Mesenchymal stem cell (in vitro differentiated cells and primary cell): ENCODE measurements at regions not wholly inside any gene's neighbourhood (a gene's known extent, or its start where the extent isn't known, plus 50 kb on each side); places are given as distances from the start of the nearest gene placed in this dataset.
A peak's percentile ranks its signal among the peaks of the same experiment; 100 is the strongest.

Experiments used
- DNase-seq: peaks from one replicate; pipeline ENCODE4 v3.0.0-alpha.2; 2013
- H2AFZ ChIP-seq: one replicate; pipeline ENCODE4 v1.6.1; 2013; ENCODE audit warnings: low read depth, mild to moderate bottlenecking, control low read depth, inconsistent platforms, low read length, moderate library complexity
- H2AK5ac ChIP-seq: 2 replicates; pipeline ENCODE4 v1.6.1; 2013; ENCODE audit warnings: low read length, moderate library complexity, mild to moderate bottlenecking, inconsistent platforms; ENCODE audit not compliant: severe bottlenecking
- H2BK120ac ChIP-seq: one replicate; pipeline ENCODE4 v1.6.1; 2013; ENCODE audit warnings: low read depth, mild to moderate bottlenecking, inconsistent platforms, low read length, moderate library complexity
- H2BK12ac ChIP-seq, 2 experiments: one replicate each; pipeline ENCODE4 v1.6.1; 2013; ENCODE audit warnings: inconsistent platforms in 2 of 2, low read length in 2 of 2, mild to moderate bottlenecking in 2 of 2, moderate library complexity in 2 of 2, control low read depth in 1 of 2
- H2BK15ac ChIP-seq: one replicate; pipeline ENCODE4 v1.6.1; 2013; ENCODE audit warnings: mild to moderate bottlenecking, low read depth, inconsistent platforms; ENCODE audit not compliant: poor library complexity, severe bottlenecking
- H2BK5ac ChIP-seq: 2 replicates; pipeline ENCODE4 v1.6.1; 2013; ENCODE audit warnings: low read depth, mild to moderate bottlenecking, low read length, control low read depth, inconsistent platforms; ENCODE audit not compliant: poor library complexity, severe bottlenecking
- H3K14ac ChIP-seq, 2 experiments: one replicate each; pipeline ENCODE4 v1.6.1; 2013; ENCODE audit warnings: inconsistent platforms in 2 of 2, low read length in 2 of 2, control low read depth in 1 of 2, mild to moderate bottlenecking in 1 of 2, moderate library complexity in 1 of 2
- H3K18ac ChIP-seq, 2 experiments: one replicate each; pipeline ENCODE4 v1.6.1; 2013; ENCODE audit warnings: inconsistent platforms in 2 of 2, low read length in 2 of 2, control low read depth in 1 of 2, low read depth in 1 of 2, mild to moderate bottlenecking in 1 of 2
- H3K23ac ChIP-seq, 2 experiments: one replicate each; pipeline ENCODE4 v1.6.1; 2013; ENCODE audit warnings: inconsistent platforms in 2 of 2, low read length in 2 of 2, mild to moderate bottlenecking in 2 of 2, moderate library complexity in 2 of 2, control low read depth in 1 of 2
- H3K27ac ChIP-seq: 2 replicates; pipeline ENCODE4 v1.5.1; 2013; ENCODE audit warnings: mild to moderate bottlenecking, moderate library complexity, low read length, control low read depth, inconsistent platforms; ENCODE audit not compliant: poor library complexity, severe bottlenecking
- H3K27me3 ChIP-seq, 2 experiments: 2 replicates each; pipeline versions ENCODE4 v1.6.1 to v1.7.0; 2013; ENCODE audit warnings: low read length in 2 of 2, mild to moderate bottlenecking in 2 of 2, moderate library complexity in 2 of 2, control low read depth in 1 of 2, inconsistent platforms in 1 of 2; ENCODE audit not compliant: control insufficient read depth in 1 of 2, insufficient read depth in 1 of 2
- H3K36me3 ChIP-seq, 2 experiments: 2 replicates each; pipeline versions ENCODE4 v1.6.1 to v1.7.0; 2013; ENCODE audit warnings: low read length in 2 of 2, control low read depth in 1 of 2, inconsistent platforms in 1 of 2, low read depth in 1 of 2, mild to moderate bottlenecking in 1 of 2; ENCODE audit not compliant: insufficient read depth in 2 of 2, control insufficient read depth in 1 of 2
- H3K4ac ChIP-seq, 2 experiments: one replicate each; pipeline ENCODE4 v1.6.1; 2013; ENCODE audit warnings: inconsistent platforms in 2 of 2, low read length in 2 of 2, mild to moderate bottlenecking in 2 of 2, moderate library complexity in 2 of 2, control low read depth in 1 of 2, low read depth in 1 of 2
- H3K4me1 ChIP-seq: 2 replicates; pipeline ENCODE4 v1.6.1; 2013; ENCODE audit warnings: low read depth, low read length, control low read depth; ENCODE audit not compliant: control insufficient read depth, insufficient read depth
- H3K4me2 ChIP-seq: 2 replicates; pipeline ENCODE4 v1.6.1; 2013; ENCODE audit warnings: low read length, mild to moderate bottlenecking, inconsistent platforms; ENCODE audit not compliant: poor library complexity, severe bottlenecking
- H3K4me3 ChIP-seq, 2 experiments: 2 replicates each; pipeline versions ENCODE4 v1.5.1 to v1.7.0; 2013; ENCODE audit warnings: low read length in 2 of 2, mild to moderate bottlenecking in 2 of 2, control low read depth in 1 of 2, low read depth in 1 of 2; ENCODE audit not compliant: insufficient read depth in 1 of 2
- H3K79me1 ChIP-seq: replicated peaks from 2 replicates; pipeline ENCODE4 v1.6.1; 2013; ENCODE audit warnings: mild to moderate bottlenecking, control low read depth, low read length, inconsistent platforms; ENCODE audit not compliant: poor library complexity, severe bottlenecking
- H3K9ac ChIP-seq: 2 replicates; pipeline ENCODE4 v1.7.0; 2013; ENCODE audit warnings: mild to moderate bottlenecking, low read length, moderate library complexity
- H3K9me3 ChIP-seq: 2 replicates; pipeline ENCODE4 v1.7.0; 2013; ENCODE audit warnings: mild to moderate bottlenecking, low read length; ENCODE audit not compliant: control insufficient read depth
- H4K8ac ChIP-seq: one replicate; pipeline ENCODE4 v1.6.1; 2013; ENCODE audit warnings: inconsistent platforms, mild to moderate bottlenecking, low read length, moderate library complexity
- H4K91ac ChIP-seq: one replicate; pipeline ENCODE4 v1.6.1; 2013; ENCODE audit warnings: mild to moderate bottlenecking, low read length, inconsistent platforms
- WGBS: methylation state at CpG from one replicate; pipeline ENCODE4 v1.1.7; 2013; ENCODE audit warnings: mixed read lengths; 5-methylcytosine and 5-hydroxymethylcytosine counted together

GRCh38 chr17:77884019-77884418, 74.5 kb upstream of the TNRC6C start:
- Histone ChIP-seq H3K9ac (no peak overlapping the region), H3K9me3 (no peaks in the 10 kb centered on the region), H2BK12ac (no peak overlapping the region), H3K4me2 (no peak overlapping the region), H3K18ac (no peak overlapping the region), H4K8ac (no peak overlapping the region), H2AK5ac (no peak overlapping the region), H3K14ac (no peak overlapping the region), H3K4me1 (peaks cover 26% of the 10 kb centered on the region), H3K23ac (no peak overlapping the region), H2BK120ac (no peak overlapping the region), H3K36me3 (no peaks in the 10 kb centered on the region), H4K91ac (no peak overlapping the region), H3K4me3 (no peak overlapping the region), H3K79me1 (no peaks in the 10 kb centered on the region), H2BK15ac (no peak overlapping the region), H3K4ac (no peak overlapping the region), H3K27me3 (peaks cover 48 to 58% of the 10 kb centered on the region in 2 experiments), H2AFZ (no peak overlapping the region), H3K27ac (no peak overlapping the region), H2BK5ac (no peak overlapping the region)
- peak; percentile 26 for DNase-seq
- WGBS: 49% methylated on average over 11 of the region's 11 CpGs

- H3K4me2 ChIP-seq: no peak overlapping the region
- H3K14ac ChIP-seq: no peak overlapping the region
- peaks cover 51 to 56% of the 10 kb centered on the region in 2 experiments for H3K27me3 ChIP-seq
- H4K91ac ChIP-seq: no peak overlapping the region
- H3K36me3 ChIP-seq: no peaks in the 10 kb centered on the region
- no peak overlapping the region for H3K27ac ChIP-seq
- H2BK5ac ChIP-seq: no peak overlapping the region
- no peak overlapping the region for H4K8ac ChIP-seq
- no peak overlapping the region for H2BK120ac ChIP-seq
- peaks cover 26% of the 10 kb centered on the region for H3K4me1 ChIP-seq
- no peak overlapping the region for H3K4me3 ChIP-seq
- 72% methylated on average over 3 of the region's 4 CpGs for WGBS
- no peaks in the 10 kb centered on the region for H3K9me3 ChIP-seq
- no peak overlapping the region for H2AFZ ChIP-seq
- DNase-seq: no peak
- no peak overlapping the region for H3K23ac ChIP-seq
- H3K4ac ChIP-seq: no peak overlapping the region
- no peaks in the 10 kb centered on the region for H3K79me1 ChIP-seq
- H3K9ac ChIP-seq: no peak overlapping the region
- H2BK12ac ChIP-seq: no peak overlapping the region
- no peak overlapping the region for H3K18ac ChIP-seq
- H2BK15ac ChIP-seq: no peak overlapping the region
- H2AK5ac ChIP-seq: no peak overlapping the region
Measured at GRCh38 chr17:77884967-77885641, 73.4 kb upstream of the TNRC6C start.

DNA sequence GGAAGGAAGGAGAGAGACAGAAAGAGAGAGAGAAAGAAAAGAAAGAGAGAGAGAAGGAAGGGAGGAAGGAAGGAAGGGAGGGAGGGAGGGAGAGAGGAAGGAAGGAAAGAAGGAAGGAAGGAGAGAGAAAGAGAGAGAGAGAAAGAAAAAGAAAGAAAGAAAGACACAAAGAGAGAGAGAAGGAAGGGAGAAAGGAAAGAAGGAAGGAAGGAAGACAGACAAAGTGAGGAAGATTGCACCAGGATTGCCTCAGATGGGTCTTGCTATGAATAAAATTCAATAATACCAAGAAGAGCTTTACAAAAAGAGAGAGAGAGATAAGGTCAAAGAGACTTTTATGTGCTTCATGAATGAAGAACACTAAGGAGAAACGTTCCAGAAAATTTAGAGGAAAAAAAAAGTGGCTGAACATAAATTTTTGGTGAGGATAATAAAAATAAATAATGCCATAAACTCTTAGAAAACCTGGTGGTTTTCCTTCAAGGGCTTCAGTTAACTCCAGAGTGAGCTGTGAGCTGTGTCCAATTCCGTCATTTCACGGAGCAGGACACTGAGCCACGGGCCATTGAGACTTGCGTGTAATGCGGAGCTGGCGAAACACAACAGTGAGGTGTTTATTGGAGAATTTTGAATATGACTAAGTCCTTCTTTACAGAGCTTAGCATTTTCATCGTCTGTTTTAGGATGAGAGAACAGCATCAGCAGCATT, 72.7 kb upstream of the TNRC6C start:
- Histone ChIP-seq H3K4me2 (no peak overlapping the region), H3K79me1 (no peaks in the 10 kb centered on the region), H3K27ac (no peak overlapping the region), H2AFZ (no peak overlapping the region), H2AK5ac (no peak overlapping the region), H2BK5ac (no peak overlapping the region), H4K91ac (no peak overlapping the region), H3K23ac (no peak overlapping the region), H2BK12ac (no peak overlapping the region), H3K14ac (no peak overlapping the region), H2BK120ac (no peak overlapping the region), H2BK15ac (no peak overlapping the region), H3K4me3 (no peak overlapping the region), H3K9ac (no peak overlapping the region), H3K18ac (no peak overlapping the region), H4K8ac (no peak overlapping the region), H3K4ac (no peak overlapping the region), H3K36me3 (no peaks in the 10 kb centered on the region), H3K9me3 (no peaks in the 10 kb centered on the region), H3K4me1 (peaks cover 26% of the 10 kb centered on the region), H3K27me3 (peaks cover 48 to 54% of the 10 kb centered on the region in 2 experiments)
- no peak for DNase-seq
- WGBS: 90% methylated on average over 8 of the region's 8 CpGs

- Histone ChIP-seq H3K36me3 (no peaks in the 10 kb centered on the region), H3K4me2 (no peak overlapping the region), H2BK120ac (no peak overlapping the region), H2BK5ac (no peak overlapping the region), H3K4me1 (peaks cover 21% of the 10 kb centered on the region), H3K23ac (no peak overlapping the region), H3K9ac (no peak overlapping the region), H3K18ac (no peak overlapping the region), H2BK15ac (no peak overlapping the region), H2BK12ac (no peak overlapping the region), H3K14ac (no peak overlapping the region), H2AK5ac (no peak overlapping the region), H3K4me3 (no peak overlapping the region), H3K9me3 (no peaks in the 10 kb centered on the region), H3K79me1 (no peaks in the 10 kb centered on the region), H4K91ac (no peak overlapping the region), H4K8ac (no peak overlapping the region), H3K27me3 (peaks cover 53 to 57% of the 10 kb centered on the region in 2 experiments), H2AFZ (no peak overlapping the region), H3K4ac (no peak overlapping the region), H3K27ac (no peak overlapping the region)
- 88% methylated on average over 13 of the region's 13 CpGs for WGBS
- DNase-seq: no peak
Measured at GRCh38 chr17:77886387-77886728, 72.1 kb upstream of the TNRC6C start.
